Loucy (cell line): ENCODE measurements at regions not wholly inside any gene's neighbourhood (a gene's known extent, or its start where the extent isn't known, plus 50 kb on each side); places are given as distances from the start of the nearest gene placed in this dataset.

Experiments used
- H2AFZ ChIP-seq: fragments of 200-600 bp; sonication (generic); 2 replicates; pipeline ENCODE4 v1.6.0; 2016; ENCODE audit warnings: antibody characterized with exemption, mild to moderate bottlenecking, low read length, moderate library complexity
- H3F3A ChIP-seq: fragments of 200-600 bp; 2 replicates; pipeline ENCODE4 v1.6.0; 2016; ENCODE audit warnings: antibody characterized with exemption, low read depth, mild to moderate bottlenecking
- H3K27me3 ChIP-seq: fragments of 200-600 bp; sonication (generic); 2 replicates; pipeline ENCODE4 v1.6.1; 2014; ENCODE audit warnings: low read length, mild to moderate bottlenecking; ENCODE audit not compliant: insufficient read depth, poor library complexity, severe bottlenecking
- H3K36me3 ChIP-seq: fragments of 200-600 bp; sonication (generic); 2 replicates; pipeline ENCODE4 v1.6.1; 2016; ENCODE audit warnings: low read length; ENCODE audit not compliant: insufficient read depth
- H3K4me1 ChIP-seq: fragments of 200-600 bp; sonication (generic); 2 replicates; pipeline ENCODE4 v1.5.1; 2014; ENCODE audit warnings: low read length, mild to moderate bottlenecking; ENCODE audit not compliant: insufficient read depth, poor library complexity, severe bottlenecking
- H3K4me2 ChIP-seq: fragments of 200-600 bp; sonication (generic); 2 replicates; pipeline ENCODE4 v1.6.0; 2014; ENCODE audit warnings: antibody characterized with exemption, low read length, low read depth, mild to moderate bottlenecking; ENCODE audit not compliant: poor library complexity, severe bottlenecking
- H3K4me3 ChIP-seq: fragments of 200-600 bp; sonication (generic); 2 replicates; pipeline ENCODE4 v1.5.1; 2014; ENCODE audit warnings: low read length, mild to moderate bottlenecking, mixed read lengths; ENCODE audit not compliant: poor library complexity, severe bottlenecking
- H3K79me2 ChIP-seq: fragments of 200-600 bp; sonication (generic); 2 replicates; pipeline ENCODE4 v1.6.1; 2014; ENCODE audit warnings: low read length; ENCODE audit not compliant: insufficient read depth
- H3K9ac ChIP-seq: fragments of 200-600 bp; sonication (generic); 2 replicates; pipeline ENCODE4 v1.6.0; 2014; ENCODE audit warnings: mild to moderate bottlenecking, low read depth, low read length, moderate library complexity; ENCODE audit not compliant: poor library complexity, severe bottlenecking
- H3K9me2 ChIP-seq: fragments of 200-600 bp; sonication (generic); replicated peaks from 2 replicates; pipeline ENCODE4 v1.6.1; 2016; ENCODE audit warnings: low read depth, low read length, mixed read lengths
- H3K9me3 ChIP-seq: fragments of 200-600 bp; sonication (generic); 2 replicates; pipeline ENCODE4 v1.6.1; 2014; ENCODE audit warnings: mild to moderate bottlenecking, antibody characterized with exemption, low read length, low read depth; ENCODE audit not compliant: insufficient read depth
- H4K20me1 ChIP-seq: fragments of 200-600 bp; sonication (generic); 2 replicates; pipeline ENCODE4 v1.6.0; 2014; ENCODE audit warnings: antibody characterized with exemption, low read length, mild to moderate bottlenecking; ENCODE audit not compliant: insufficient read depth, poor library complexity, severe bottlenecking
- EZH2phosphoT487 ChIP-seq: fragments of 200-600 bp; IDR thresholded peaks from 2 replicates; pipeline ENCODE4 v1.6.1; 2018; ENCODE audit warnings: antibody characterized with exemption, mild to moderate bottlenecking, moderate library complexity, borderline replicate concordance
- TF ChIP-seq, protein P1 (sequence below): fragments of 200-600 bp; sonication (generic); conservative IDR thresholded peaks from 2 replicates; pipeline ENCODE4 v1.5.1; 2014; ENCODE audit warnings: mild to moderate bottlenecking, antibody characterized with exemption, low read length

GRCh38 chr7:117929237-117929636 lies 56.0 kb upstream of the CTTNBP2 start:
- Histone ChIP-seq H3K9ac (no peak overlapping the region), H3K9me2 (no peaks in the 10 kb centered on the region), H3K36me3 (no peaks in the 10 kb centered on the region), H3K79me2 (no peaks in the 10 kb centered on the region), H3F3A (no peaks in the 10 kb centered on the region), H3K4me3 (no peak overlapping the region), H3K9me3 (no peaks in the 10 kb centered on the region), H3K27me3 (no peaks in the 10 kb centered on the region), H3K4me2 (no peak overlapping the region), H4K20me1 (no peaks in the 10 kb centered on the region), H2AFZ (no peak overlapping the region), H3K4me1 (no peaks in the 10 kb centered on the region)
- no peak for TF ChIP-seq EZH2phosphoT487
- TF ChIP-seq, protein P1, sequence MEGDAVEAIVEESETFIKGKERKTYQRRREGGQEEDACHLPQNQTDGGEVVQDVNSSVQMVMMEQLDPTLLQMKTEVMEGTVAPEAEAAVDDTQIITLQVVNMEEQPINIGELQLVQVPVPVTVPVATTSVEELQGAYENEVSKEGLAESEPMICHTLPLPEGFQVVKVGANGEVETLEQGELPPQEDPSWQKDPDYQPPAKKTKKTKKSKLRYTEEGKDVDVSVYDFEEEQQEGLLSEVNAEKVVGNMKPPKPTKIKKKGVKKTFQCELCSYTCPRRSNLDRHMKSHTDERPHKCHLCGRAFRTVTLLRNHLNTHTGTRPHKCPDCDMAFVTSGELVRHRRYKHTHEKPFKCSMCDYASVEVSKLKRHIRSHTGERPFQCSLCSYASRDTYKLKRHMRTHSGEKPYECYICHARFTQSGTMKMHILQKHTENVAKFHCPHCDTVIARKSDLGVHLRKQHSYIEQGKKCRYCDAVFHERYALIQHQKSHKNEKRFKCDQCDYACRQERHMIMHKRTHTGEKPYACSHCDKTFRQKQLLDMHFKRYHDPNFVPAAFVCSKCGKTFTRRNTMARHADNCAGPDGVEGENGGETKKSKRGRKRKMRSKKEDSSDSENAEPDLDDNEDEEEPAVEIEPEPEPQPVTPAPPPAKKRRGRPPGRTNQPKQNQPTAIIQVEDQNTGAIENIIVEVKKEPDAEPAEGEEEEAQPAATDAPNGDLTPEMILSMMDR = no peak

GRCh38 chr7:117931314-117931713 lies 58.1 kb upstream of the CTTNBP2 start:
- Histone ChIP-seq H3K9ac (no peak overlapping the region), H3K4me3 (no peak overlapping the region), H3K36me3 (no peaks in the 10 kb centered on the region), H3K4me1 (no peaks in the 10 kb centered on the region), H3K27me3 (no peaks in the 10 kb centered on the region), H3K79me2 (no peaks in the 10 kb centered on the region), H3F3A (no peaks in the 10 kb centered on the region), H3K4me2 (no peak overlapping the region), H4K20me1 (no peaks in the 10 kb centered on the region), H3K9me2 (no peaks in the 10 kb centered on the region), H2AFZ (no peak overlapping the region), H3K9me3 (no peaks in the 10 kb centered on the region)
- TF ChIP-seq, protein P1 = no peak
- no peak for TF ChIP-seq EZH2phosphoT487

DNA sequence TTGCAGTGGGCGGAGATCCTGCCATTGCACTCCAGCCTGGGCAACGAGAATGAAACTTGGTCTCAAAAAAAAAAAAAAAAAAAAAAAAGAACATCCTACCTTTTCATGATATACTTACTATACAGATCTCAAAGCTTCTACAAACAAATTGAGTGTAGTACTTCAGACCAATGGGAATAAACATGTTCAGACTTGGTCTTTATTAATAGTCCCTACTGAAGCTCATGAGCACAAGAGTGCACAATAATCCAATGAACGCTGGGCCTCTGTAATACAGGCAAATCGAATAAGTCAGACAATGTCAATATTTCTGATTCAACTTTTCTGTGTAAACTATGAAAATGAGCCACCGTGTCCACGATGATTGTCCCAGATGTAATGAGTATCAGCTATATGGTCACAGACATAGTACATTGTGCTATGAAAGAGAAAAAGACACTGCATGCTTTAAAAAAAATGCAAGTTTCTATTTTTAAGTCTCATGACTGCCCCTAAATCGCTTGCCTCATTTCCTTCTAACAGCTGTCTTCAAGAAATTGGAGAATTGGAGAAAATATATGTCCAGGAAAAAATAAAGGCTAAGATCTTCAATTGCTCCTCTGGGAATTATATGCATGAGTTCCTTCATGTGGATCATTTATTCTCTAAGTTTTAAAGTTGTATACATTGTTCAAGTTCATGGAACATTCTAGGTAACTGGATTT lies 64.0 kb upstream of the CTTNBP2 start:
- Histone ChIP-seq H2AFZ (no peak overlapping the region), H3K4me3 (no peak overlapping the region), H3K4me1 (no peaks in the 10 kb centered on the region), H3K9ac (no peak overlapping the region), H3K4me2 (no peak overlapping the region), H3F3A (no peaks in the 10 kb centered on the region), H3K79me2 (no peaks in the 10 kb centered on the region), H3K9me2 (no peaks in the 10 kb centered on the region), H3K36me3 (no peaks in the 10 kb centered on the region), H3K9me3 (no peaks in the 10 kb centered on the region), H3K27me3 (no peaks in the 10 kb centered on the region), H4K20me1 (no peaks in the 10 kb centered on the region)
- TF ChIP-seq EZH2phosphoT487 = no peak
- TF ChIP-seq, protein P1 = no peak
